GM12878 (cell line): ENCODE measurements at regions not wholly inside any gene's neighbourhood (a gene's known extent, or its start where the extent isn't known, plus 50 kb on each side); places are given as distances from the start of the nearest gene placed in this dataset.

Source experiments
- POLR2AphosphoS5 ChIP-seq: IDR thresholded peaks from 2 replicates; pipeline ENCODE4 v1.6.1; 2011; ENCODE audit warnings: mild to moderate bottlenecking, low read length, inconsistent platforms
- SMAD1 ChIP-seq: fragments of 450-650 bp; IDR thresholded peaks from 2 replicates; pipeline ENCODE4 v1.6.1; 2018; ENCODE audit warnings: mild to moderate bottlenecking, low read depth; ENCODE audit not compliant: partially characterized antibody

- TF ChIP-seq SMAD1 (no peak), POLR2AphosphoS5 (no peak)
These were observed 610.6 kb downstream of the PLCL1 start for GRCh38 chr2:198414976-198415375.
